ENCODE measurements at regions not wholly inside any gene's neighbourhood (a gene's known extent, or its start where the extent isn't known, plus 50 kb on each side); places are given as distances from the start of the nearest gene placed in this dataset.

- Histone ChIP-seq H2AFZ (ENCODE audit: low read length) (no peak overlapping the region), H3K79me2 (ENCODE audit: insufficient read depth, low read length) (no peaks in the 10 kb centered on the region), H3K9me3 (ENCODE audit: low read length) (no peaks in the 10 kb centered on the region), H3K9ac (ENCODE audit: insufficient read depth, low read depth, low read length) (no peak overlapping the region), H3K4me3 (replicated peaks in 1 of 3; ENCODE audit: insufficient read depth in 1 of 3, low read depth in 2 of 3, low read length in 3 of 3) (no peak overlapping the region), H3K4me1 (ENCODE audit: insufficient read depth, low read length) (no peaks in the 10 kb centered on the region), H3K36me3 (replicated peaks in 1 of 2; ENCODE audit: control insufficient read depth in 1 of 2, insufficient read depth in 2 of 2, low read length in 2 of 2) (no peaks in the 10 kb centered on the region), H3K27me3 (ENCODE audit: control insufficient read depth in 1 of 2, insufficient read depth in 2 of 2, low read length in 2 of 2) (no peaks in the 10 kb centered on the region), H3K4me2 (ENCODE audit: low read depth, low read length) (no peak overlapping the region), H4K20me1 (ENCODE audit: insufficient read depth, low read length) (no peaks in the 10 kb centered on the region), H3K27ac (ENCODE audit: extremely low read length, insufficient read depth, low read length) (no peak overlapping the region)
- ChIA-PET POLR2A (no interaction called here), CTCF (ENCODE audit: low intra/inter-chr PET ratio, low total read pairs) (no interaction called here)
- no peak for FAIRE-seq
- no peak for ATAC-seq
- intact Hi-C loops (cut with micrococcal nuclease; ENCODE audit: unreplicated experiment) = no loop called here
- BruUV-seq (replicated peaks) = no TSS peak
- 43% methylated on average over 2 of the region's 2 CpGs for WGBS (ENCODE audit: low lambda C conversion rate)
- no peak for DNase-seq (ENCODE audit: low spot score)
- in situ Hi-C loops (cut with HindIII; ENCODE audit: extremely low pct_ligation_motif_present, low pct_unique_long_range_greater_than_20kb) = no loop called here
- TF ChIP-seq ZNF709 (CRISPR knock-in tag; IDR thresholded peaks at IDR 0.05) (no peak), NAIF1 (CRISPR knock-in tag; IDR thresholded peaks at IDR 0.05; ENCODE audit: borderline replicate concordance) (no peak), ZUFSP (CRISPR knock-in tag; IDR thresholded peaks at IDR 0.05; ENCODE audit: borderline replicate concordance) (no peak), CBX1 (IDR thresholded peaks at IDR 0.05; ENCODE audit: low read depth) (no peak), IRF9 (CRISPR knock-in tag; IDR thresholded peaks at IDR 0.05; ENCODE audit: borderline replicate concordance) (no peak), CSRNP1 (CRISPR knock-in tag; IDR thresholded peaks at IDR 0.05) (no peak), ZNF280D (CRISPR knock-in tag; IDR thresholded peaks at IDR 0.05) (no peak), PCBP1 (IDR thresholded peaks at IDR 0.05; ENCODE audit: borderline replicate concordance, low read depth, low read length) (no peak), KLF16 (CRISPR knock-in tag; IDR thresholded peaks at IDR 0.05) (no peak)
These were observed 149.9 kb upstream of the FBN2 start for GRCh38 chr5:128687930-128688329.

Data from HepG2 (cell line).